B cell (primary cell): ENCODE measurements at regions not wholly inside any gene's neighbourhood (a gene's known extent, or its start where the extent isn't known, plus 50 kb on each side); places are given as distances from the start of the nearest gene placed in this dataset.

Experiments
- ATAC-seq: fragments of 200-7000 bp; cut with Tn5 transposase; one replicate; pipeline ENCODE4 v1.10.0; 2021; ENCODE audit warnings: low read depth, mild to moderate bottlenecking, moderate number of reproducible peaks, moderate library complexity
- CTCF ChIA-PET: fragments of 350-600 bp; sonication (Branson Sonifier 250); formaldehyde crosslinking; loops from one replicate; lab custom pipeline; 2021; ENCODE audit warnings: antibody characterized with exemption, inconsistent platforms; lab: Charles Lee
- POLR2A ChIA-PET: fragments of 350-600 bp; sonication (Branson Sonifier 250); formaldehyde crosslinking; loops from one replicate; lab custom pipeline; 2021; ENCODE audit warnings: antibody characterized with exemption; lab: Charles Lee
- DNase-seq: peaks from one replicate; pipeline ENCODE4 v3.0.0; 2013
- H2AFZ ChIP-seq: 2 replicates; pipeline ENCODE4 v1.6.1; 2012; ENCODE audit warnings: mild to moderate bottlenecking, low read depth, low read length; ENCODE audit not compliant: insufficient read depth, poor library complexity, severe bottlenecking
- H3K27ac ChIP-seq, 2 donors: 1 replicate in 1 of 2; 2 replicates in 1 of 2; pipeline ENCODE4 v1.5.1; 2012 to 2013; ENCODE audit warnings: low read length in 2 of 2, mild to moderate bottlenecking in 2 of 2, moderate library complexity in 1 of 2
- H3K27me3 ChIP-seq, 4 experiments: fragments of 200-600 bp in 1 of 4; sonication (generic) in 1 of 4; replicated peaks in 1 of 4; 1 replicate in 2 of 4; 2 replicates in 2 of 4; pipeline versions ENCODE4 v1.6.1 to v1.7.0; 2013 to 2016; ENCODE audit warnings: low read length in 3 of 4, mild to moderate bottlenecking in 2 of 4, mixed read lengths in 1 of 4, moderate library complexity in 1 of 4; ENCODE audit not compliant: insufficient read depth in 4 of 4, control insufficient read depth in 3 of 4; ENCODE audit errors: control extremely low read depth in 1 of 4
- H3K36me3 ChIP-seq, 2 experiments: replicated peaks in 1 of 2; 1 replicate in 1 of 2; 2 replicates in 1 of 2; pipeline versions ENCODE4 v1.6.1 to v1.7.1; 2013; ENCODE audit warnings: low read length in 1 of 2; ENCODE audit not compliant: insufficient read depth in 2 of 2, control insufficient read depth in 1 of 2; ENCODE audit errors: control extremely low read depth in 1 of 2, extremely low read depth in 1 of 2
- H3K4me1 ChIP-seq, 2 donors: fragments of 200-600 bp in 1 of 2; sonication (generic) in 1 of 2; 1 replicate in 1 of 2; 2 replicates in 1 of 2; pipeline versions ENCODE4 v1.5.1 to v1.6.1; 2013 to 2017; ENCODE audit warnings: low read length in 2 of 2; ENCODE audit not compliant: control insufficient read depth in 2 of 2, insufficient read depth in 2 of 2
- H3K4me2 ChIP-seq: replicated peaks from 2 replicates; pipeline ENCODE3; 2012; ENCODE audit warnings: mild to moderate bottlenecking, low read depth, low read length; ENCODE audit not compliant: poor library complexity, severe bottlenecking
- H3K4me3 ChIP-seq, 5 experiments: fragments of 200-600 bp in 1 of 5; sonication (generic) in 1 of 5; 1 replicate in 3 of 5; 2 replicates in 2 of 5; pipeline versions ENCODE4 v1.5.1 to v1.7.0; 2011 to 2016; ENCODE audit warnings: low read length in 4 of 5, mild to moderate bottlenecking in 4 of 5, low read depth in 2 of 5, control low read depth in 1 of 5, moderate library complexity in 1 of 5; ENCODE audit not compliant: insufficient read depth in 1 of 5; ENCODE audit errors: control extremely low read depth in 1 of 5, extremely low read depth in 1 of 5
- H3K79me2 ChIP-seq: fragments of 200-600 bp; sonication (generic); one replicate; pipeline ENCODE4 v1.6.0; 2016; ENCODE audit warnings: low read length; ENCODE audit not compliant: control insufficient read depth, insufficient read depth
- H3K9ac ChIP-seq: fragments of 200-600 bp; sonication (generic); 2 replicates; pipeline ENCODE4 v1.6.1; 2017; ENCODE audit warnings: mild to moderate bottlenecking, low read length, moderate library complexity
- H3K9me3 ChIP-seq, 3 donors: one replicate each; pipeline versions ENCODE4 v1.6.1 to v1.7.1; 2013; ENCODE audit warnings: low read length in 2 of 3; ENCODE audit not compliant: control insufficient read depth in 2 of 3, insufficient read depth in 1 of 3; ENCODE audit errors: control extremely low read depth in 1 of 3
- H4K20me1 ChIP-seq: 2 replicates; pipeline ENCODE4 v1.6.0; 2012; ENCODE audit warnings: mild to moderate bottlenecking, low read length; ENCODE audit not compliant: insufficient read depth, control insufficient read depth, poor library complexity, severe bottlenecking
- H3K27ac Mint-ChIP-seq: one replicate; pipeline ENCODE4 v1.8.0; 2021; ENCODE audit warnings: mixed read lengths
- H3K27me3 Mint-ChIP-seq: one replicate; pipeline ENCODE4 v1.8.0; 2021; ENCODE audit warnings: mixed read lengths
- H3K4me1 Mint-ChIP-seq: one replicate; pipeline ENCODE4 v1.8.0; 2021; ENCODE audit warnings: mixed read lengths
- H3K4me3 Mint-ChIP-seq: one replicate; pipeline ENCODE4 v1.8.0; 2021; ENCODE audit warnings: mixed read lengths
- H3K9me3 Mint-ChIP-seq: one replicate; pipeline ENCODE4 v1.8.0; 2022; ENCODE audit warnings: mixed read lengths; ENCODE audit not compliant: insufficient read depth
- EZH2 ChIP-seq: IDR thresholded peaks from 2 replicates; pipeline ENCODE4 v1.6.1; 2012; ENCODE audit warnings: borderline replicate concordance, low read depth, mild to moderate bottlenecking, moderate library complexity, low read length; ENCODE audit not compliant: insufficient read depth, poor library complexity, severe bottlenecking
- WGBS: methylation state at CpG from one replicate; pipeline ENCODE4 v1.1.5; 2013; ENCODE audit warnings: missing lambda C conversion rate; ENCODE audit not compliant: insufficient coverage; 5-methylcytosine and 5-hydroxymethylcytosine counted together
- intact Hi-C: fragments of 100-400 bp; cut with micrococcal nuclease; formaldehyde crosslinking; loops from one replicate; pipeline ENCODE4 v1.10.0; 2022
- TF ChIP-seq, protein P1 (sequence below): fragments of 200-600 bp; IDR thresholded peaks from one replicate; pipeline ENCODE4 v1.8.0; 2022; ENCODE audit warnings: antibody characterized with exemption, mild to moderate bottlenecking

- POLR2A ChIA-PET, result no interaction called here
- Mint-ChIP-seq H3K4me1 (no peaks in the 10 kb centered on the region), H3K9me3 (peaks cover 9% of the 10 kb centered on the region), H3K27ac (no peak overlapping the region), H3K27me3 (peaks cover 9% of the 10 kb centered on the region), H3K4me3 (no peak overlapping the region)
- Histone ChIP-seq H3K4me3 (no peak overlapping the region), H3K9ac (no peak overlapping the region), H3K27ac (no peak overlapping the region), H3K36me3 (no peaks in the 10 kb centered on the region), H3K4me2 (no peak overlapping the region), H4K20me1 (no peaks in the 10 kb centered on the region), H3K79me2 (no peaks in the 10 kb centered on the region), H2AFZ (no peak overlapping the region), H3K27me3 (peaks cover 0 to 5% (median 3%) of the 10 kb centered on the region in 4 experiments), H3K4me1 (no peaks in the 10 kb centered on the region), H3K9me3 (peaks cover 0 to 11% (median 8%) of the 10 kb centered on the region in 3 donors)
- TF ChIP-seq, protein P1, sequence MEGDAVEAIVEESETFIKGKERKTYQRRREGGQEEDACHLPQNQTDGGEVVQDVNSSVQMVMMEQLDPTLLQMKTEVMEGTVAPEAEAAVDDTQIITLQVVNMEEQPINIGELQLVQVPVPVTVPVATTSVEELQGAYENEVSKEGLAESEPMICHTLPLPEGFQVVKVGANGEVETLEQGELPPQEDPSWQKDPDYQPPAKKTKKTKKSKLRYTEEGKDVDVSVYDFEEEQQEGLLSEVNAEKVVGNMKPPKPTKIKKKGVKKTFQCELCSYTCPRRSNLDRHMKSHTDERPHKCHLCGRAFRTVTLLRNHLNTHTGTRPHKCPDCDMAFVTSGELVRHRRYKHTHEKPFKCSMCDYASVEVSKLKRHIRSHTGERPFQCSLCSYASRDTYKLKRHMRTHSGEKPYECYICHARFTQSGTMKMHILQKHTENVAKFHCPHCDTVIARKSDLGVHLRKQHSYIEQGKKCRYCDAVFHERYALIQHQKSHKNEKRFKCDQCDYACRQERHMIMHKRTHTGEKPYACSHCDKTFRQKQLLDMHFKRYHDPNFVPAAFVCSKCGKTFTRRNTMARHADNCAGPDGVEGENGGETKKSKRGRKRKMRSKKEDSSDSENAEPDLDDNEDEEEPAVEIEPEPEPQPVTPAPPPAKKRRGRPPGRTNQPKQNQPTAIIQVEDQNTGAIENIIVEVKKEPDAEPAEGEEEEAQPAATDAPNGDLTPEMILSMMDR, result no peak
- TF ChIP-seq EZH2, result no peak
- CTCF ChIA-PET, result no interaction called here
- intact Hi-C loops, result no loop called here
- no peak for ATAC-seq
- no peak for DNase-seq
Observed at GRCh38 chr6:18545726-18546125, 158.6 kb downstream of the RNF144B start.

GRCh38 chr6:18550119-18550518 is 163.0 kb downstream of the RNF144B start:
- intact Hi-C loops, result no loop called here
- POLR2A ChIA-PET, result no interaction called here

More at GRCh38 chr6:18550119-18550518, 163.0 kb downstream of the RNF144B start:
- no peak for TF ChIP-seq EZH2
- TF ChIP-seq, protein P1, result no peak
- no peak overlapping the region for H3K4me2 ChIP-seq
- H3K4me1 ChIP-seq, result no peaks in the 10 kb centered on the region
- H3K36me3 ChIP-seq, result no peaks in the 10 kb centered on the region
- H3K27me3 ChIP-seq, result peaks cover 0 to 3% (median 0%) of the 10 kb centered on the region in 4 experiments
- H4K20me1 ChIP-seq, result no peaks in the 10 kb centered on the region
- Mint-ChIP-seq H3K4me3 (no peak overlapping the region), H3K9me3 (peaks cover under 1% of the 10 kb centered on the region), H3K27me3 (peaks cover 17% of the 10 kb centered on the region), H3K4me1 (no peaks in the 10 kb centered on the region), H3K27ac (no peak overlapping the region)
- no peaks in the 10 kb centered on the region for H3K79me2 ChIP-seq
- H3K27ac ChIP-seq, result no peak overlapping the region
- CTCF ChIA-PET, result interaction anchor here (0.5 kb wide), 1 partner anchor 1416 kb away, joined by 3 read pairs; no protein-coding TSS in a partner anchor
- no peak overlapping the region for H3K4me3 ChIP-seq
- no peak overlapping the region for H2AFZ ChIP-seq
- no peak for ATAC-seq
- no CpG with 5 or more reads among the region's 3 CpGs for WGBS
- no peak for DNase-seq
- peaks cover 0 to under 1% (median 0%) of the 10 kb centered on the region in 3 donors for H3K9me3 ChIP-seq
- no peak overlapping the region for H3K9ac ChIP-seq
